ENCODE measurements at regions not wholly inside any gene's neighbourhood (a gene's known extent, or its start where the extent isn't known, plus 50 kb on each side); places are given as distances from the start of the nearest gene placed in this dataset.

GRCh38 chr14:46259536-46259935 is 392.0 kb downstream of the RPL10L start:
- no peak for DNase-seq

- no peak for DNase-seq
Observed at GRCh38 chr14:46256381-46256780, 395.2 kb downstream of the RPL10L start.

- peak; percentile 1 for DNase-seq
Observed at GRCh38 chr14:46250113-46250703, 401.4 kb downstream of the RPL10L start.

DNA sequence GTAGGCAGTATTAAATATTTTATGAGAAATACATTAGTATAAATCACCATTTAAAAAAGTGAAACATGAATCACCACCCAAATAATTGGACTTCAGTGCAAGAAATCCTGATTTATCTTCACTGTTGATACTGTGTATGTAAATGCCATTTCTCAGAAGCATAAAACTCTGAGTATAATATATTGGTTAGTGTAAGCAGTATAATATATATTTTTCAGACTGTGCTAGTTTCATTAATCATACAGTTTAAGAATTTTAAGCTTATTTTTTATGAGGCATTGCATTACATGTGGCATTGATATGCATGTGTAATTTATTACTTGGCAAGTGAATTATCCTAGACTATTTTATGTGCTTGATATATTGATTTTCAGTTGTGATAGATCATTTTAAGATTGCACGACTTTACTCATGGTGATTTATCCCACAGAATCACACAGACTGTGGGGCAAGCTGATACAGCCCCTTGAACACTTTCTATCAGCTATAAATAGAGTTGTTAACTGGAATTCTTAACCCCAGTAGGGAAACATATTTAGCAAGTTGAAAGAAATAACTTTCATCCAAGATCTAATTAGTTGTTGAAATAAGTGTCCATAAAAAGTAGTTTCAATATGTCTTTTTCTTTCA is 403.5 kb downstream of the RPL10L start:
- no peak for DNase-seq

DNA sequence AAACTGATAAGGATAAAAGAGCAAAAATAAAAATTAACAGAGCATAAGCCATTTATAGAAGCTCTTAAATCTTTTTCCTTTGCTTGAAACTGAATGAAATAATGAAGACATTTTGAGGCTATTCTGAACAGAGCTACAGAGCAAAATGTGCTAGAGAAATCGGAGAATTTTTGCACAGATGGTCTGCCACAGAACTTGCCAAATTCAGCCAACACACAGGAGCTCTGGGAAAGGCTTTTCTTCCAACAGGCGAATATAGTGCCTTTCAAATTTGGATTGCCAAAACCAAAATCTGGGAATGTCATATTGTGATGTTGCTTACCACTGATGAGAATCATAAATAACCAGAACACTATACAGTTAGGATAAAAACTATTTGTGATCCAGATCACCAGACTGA is 406.3 kb downstream of the RPL10L start:
- DNase-seq, result no peak

DNA sequence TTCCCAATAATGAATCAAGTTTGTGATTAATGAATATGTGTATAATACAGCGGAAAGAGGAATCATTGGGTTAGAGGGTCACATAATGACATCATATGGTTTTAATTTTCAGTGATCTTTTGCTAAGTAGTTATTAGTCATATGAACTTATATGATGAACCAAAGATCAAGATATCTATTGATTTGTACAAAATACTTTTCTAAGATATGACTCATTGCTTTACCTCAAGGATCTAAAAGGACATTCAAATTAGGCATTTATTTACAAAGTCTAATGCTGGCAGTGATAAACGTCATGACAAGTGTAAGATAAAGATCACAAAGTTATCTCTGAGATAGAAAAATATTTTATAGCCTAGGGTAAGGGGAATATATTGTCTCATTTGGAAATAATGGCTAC is 417.8 kb downstream of the RPL10L start:
- no peak for DNase-seq

- no peak for DNase-seq
Observed at GRCh38 chr14:46230540-46230939, 421.0 kb downstream of the RPL10L start.

DNA sequence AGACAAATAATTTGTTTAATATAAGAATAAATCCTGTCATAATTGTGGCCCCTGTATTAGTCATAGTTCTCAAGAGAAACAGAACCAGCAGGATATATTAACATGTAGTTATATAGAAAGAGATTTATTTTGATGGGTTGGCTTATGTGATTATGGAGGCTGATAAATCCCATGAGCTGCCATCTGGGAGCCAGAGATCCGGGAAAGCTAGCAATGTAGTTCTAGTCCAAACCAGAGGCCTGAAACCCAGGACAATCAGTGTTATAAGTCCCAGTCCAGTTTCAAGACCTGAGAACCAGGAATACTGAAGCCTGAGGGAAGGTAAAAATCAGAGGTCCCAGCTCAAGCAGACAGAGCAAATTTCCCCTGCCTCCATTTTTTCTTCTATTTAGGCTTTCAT is 435.8 kb downstream of the RPL10L start:
- no peak for DNase-seq

DNA sequence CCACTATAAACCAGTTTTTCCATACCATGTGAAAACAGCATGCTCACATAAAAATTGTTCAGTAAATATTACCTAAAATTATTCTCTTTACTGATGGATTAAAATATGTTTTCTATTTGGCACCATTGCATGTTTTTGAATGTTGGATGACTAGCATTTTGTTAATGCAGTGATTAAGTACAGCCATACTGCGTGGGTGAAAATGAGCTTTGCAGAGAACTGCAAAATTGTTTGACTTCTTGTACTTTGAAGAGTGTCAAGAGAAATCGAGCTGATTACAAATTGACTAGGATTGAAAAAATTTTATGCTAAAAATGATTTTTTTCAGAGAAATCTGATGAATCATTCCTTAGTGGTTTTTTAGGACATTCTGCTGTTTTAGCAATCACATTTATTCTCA is 452.9 kb downstream of the RPL10L start:
- DNase-seq, result no peak

- no peak for DNase-seq
Observed at GRCh38 chr14:46197856-46198255, 453.7 kb downstream of the RPL10L start.
